Cardiac muscle cell (in vitro differentiated cells and primary cell): ENCODE measurements at regions not wholly inside any gene's neighbourhood (a gene's known extent, or its start where the extent isn't known, plus 50 kb on each side); places are given as distances from the start of the nearest gene placed in this dataset.

Experiments
- DNase-seq, 2 donors: peaks; one replicate each; pipeline versions ENCODE4 v3.0.0 to v3.0.0-alpha.2; 2010 to 2017; ENCODE audit warnings: low read depth in 1 of 2, low spot score in 1 of 2
- H3K27ac ChIP-seq: fragments of 200-600 bp; sonication (generic); 2 replicates; pipeline ENCODE4 v1.5.1; 2016
- H3K27me3 ChIP-seq: fragments of 200-600 bp; sonication (generic); 2 replicates; pipeline ENCODE4 v1.6.0; 2016; ENCODE audit warnings: control low read depth
- H3K36me3 ChIP-seq: fragments of 200-600 bp; sonication (generic); 2 replicates; pipeline ENCODE4 v1.5.1; 2016; ENCODE audit warnings: control low read depth
- H3K4me1 ChIP-seq: fragments of 200-600 bp; sonication (generic); 2 replicates; pipeline ENCODE4 v1.8.1; 2017; ENCODE audit warnings: low read depth, mild to moderate bottlenecking, mixed run types
- H3K4me3 ChIP-seq: fragments of 200-600 bp; sonication (generic); 2 replicates; pipeline ENCODE4 v1.5.1; 2016; ENCODE audit warnings: mild to moderate bottlenecking
- H3K9me3 ChIP-seq: fragments of 200-600 bp; sonication (generic); 2 replicates; pipeline ENCODE4 v1.5.1; 2017; ENCODE audit warnings: low read depth, mild to moderate bottlenecking, control low read depth
- TF ChIP-seq, protein P1 (sequence below): IDR thresholded peaks from 2 replicates; pipeline ENCODE4 v1.5.1; 2012; ENCODE audit warnings: low read depth, mild to moderate bottlenecking, low read length

GRCh38 chr3:176767385-176767784 is 429.9 kb downstream of the TBL1XR1 start:
- Histone ChIP-seq H3K27ac (no peak overlapping the region), H3K9me3 (no peaks in the 10 kb centered on the region), H3K36me3 (no peaks in the 10 kb centered on the region), H3K4me3 (no peak overlapping the region), H3K4me1 (no peaks in the 10 kb centered on the region), H3K27me3 (no peaks in the 10 kb centered on the region)
- TF ChIP-seq, protein P1, sequence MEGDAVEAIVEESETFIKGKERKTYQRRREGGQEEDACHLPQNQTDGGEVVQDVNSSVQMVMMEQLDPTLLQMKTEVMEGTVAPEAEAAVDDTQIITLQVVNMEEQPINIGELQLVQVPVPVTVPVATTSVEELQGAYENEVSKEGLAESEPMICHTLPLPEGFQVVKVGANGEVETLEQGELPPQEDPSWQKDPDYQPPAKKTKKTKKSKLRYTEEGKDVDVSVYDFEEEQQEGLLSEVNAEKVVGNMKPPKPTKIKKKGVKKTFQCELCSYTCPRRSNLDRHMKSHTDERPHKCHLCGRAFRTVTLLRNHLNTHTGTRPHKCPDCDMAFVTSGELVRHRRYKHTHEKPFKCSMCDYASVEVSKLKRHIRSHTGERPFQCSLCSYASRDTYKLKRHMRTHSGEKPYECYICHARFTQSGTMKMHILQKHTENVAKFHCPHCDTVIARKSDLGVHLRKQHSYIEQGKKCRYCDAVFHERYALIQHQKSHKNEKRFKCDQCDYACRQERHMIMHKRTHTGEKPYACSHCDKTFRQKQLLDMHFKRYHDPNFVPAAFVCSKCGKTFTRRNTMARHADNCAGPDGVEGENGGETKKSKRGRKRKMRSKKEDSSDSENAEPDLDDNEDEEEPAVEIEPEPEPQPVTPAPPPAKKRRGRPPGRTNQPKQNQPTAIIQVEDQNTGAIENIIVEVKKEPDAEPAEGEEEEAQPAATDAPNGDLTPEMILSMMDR = no peak
- peak in 1 of 2 donors; percentile 76 for DNase-seq

DNA sequence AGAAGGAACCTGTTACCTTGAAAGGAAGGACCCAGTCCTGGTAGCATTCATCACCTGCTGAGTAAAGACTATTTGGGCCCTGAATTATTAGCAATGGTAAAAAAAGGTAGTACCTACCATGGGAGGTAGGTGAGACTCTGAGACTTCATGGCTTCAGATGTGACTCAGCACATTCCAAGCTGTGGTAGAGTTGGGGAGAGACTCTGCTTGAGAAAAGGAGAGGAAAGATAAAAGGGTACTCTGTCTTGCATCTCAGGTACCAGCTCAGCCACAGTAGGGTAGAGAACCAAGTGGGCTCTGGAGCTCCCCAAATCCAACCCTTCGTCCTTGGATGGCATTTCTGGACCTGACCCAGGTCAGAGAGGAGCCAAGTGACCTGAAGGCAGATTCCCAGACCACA is 430.4 kb downstream of the TBL1XR1 start:
- no peaks in the 10 kb centered on the region for H3K27me3 ChIP-seq

GRCh38 chr3:176765382-176765900 is 431.8 kb downstream of the TBL1XR1 start:
- Histone ChIP-seq H3K4me1 (no peaks in the 10 kb centered on the region), H3K36me3 (no peaks in the 10 kb centered on the region), H3K4me3 (no peak overlapping the region), H3K27me3 (no peaks in the 10 kb centered on the region), H3K27ac (no peak overlapping the region), H3K9me3 (no peaks in the 10 kb centered on the region)
- DNase-seq = no peak
- TF ChIP-seq, protein P1 = no peak

More for the DNA sequence above, 430.4 kb downstream of the TBL1XR1 start:
- TF ChIP-seq, protein P1 = no peak
- Histone ChIP-seq H3K36me3 (no peaks in the 10 kb centered on the region), H3K27ac (no peak overlapping the region), H3K4me1 (no peaks in the 10 kb centered on the region), H3K9me3 (no peaks in the 10 kb centered on the region), H3K4me3 (no peak overlapping the region)
- no peak for DNase-seq

GRCh38 chr3:176759815-176760506 is 437.3 kb downstream of the TBL1XR1 start:
- no peak overlapping the region for H3K27ac ChIP-seq
- H3K4me3 ChIP-seq = no peak overlapping the region
- H3K36me3 ChIP-seq = no peaks in the 10 kb centered on the region
- TF ChIP-seq, protein P1 = no peak
- no peak for DNase-seq
- no peaks in the 10 kb centered on the region for H3K27me3 ChIP-seq
- no peaks in the 10 kb centered on the region for H3K9me3 ChIP-seq
- no peaks in the 10 kb centered on the region for H3K4me1 ChIP-seq

DNA sequence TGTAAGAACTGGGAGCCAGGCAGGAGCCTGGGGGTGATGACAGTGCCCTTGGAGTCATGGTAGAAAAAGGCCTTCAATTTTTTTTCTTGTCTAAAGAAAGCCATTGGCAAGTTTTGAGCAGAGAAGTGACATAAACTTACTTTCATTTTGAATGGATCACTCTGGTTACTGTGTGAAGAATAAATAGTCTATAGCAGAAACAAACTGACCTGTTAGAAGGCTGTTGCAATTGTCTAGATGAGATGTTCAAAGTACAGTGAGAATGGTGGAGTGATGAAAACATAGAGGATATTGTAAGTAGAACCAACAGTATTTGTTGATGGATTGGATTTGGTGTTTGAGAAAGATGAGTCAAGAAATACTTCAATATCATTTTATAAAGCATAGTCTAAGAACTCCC is 439.9 kb downstream of the TBL1XR1 start:
- no peak overlapping the region for H3K4me3 ChIP-seq
- TF ChIP-seq, protein P1 = no peak
- no peak overlapping the region for H3K27ac ChIP-seq
- no peaks in the 10 kb centered on the region for H3K27me3 ChIP-seq
- no peaks in the 10 kb centered on the region for H3K9me3 ChIP-seq
- no peaks in the 10 kb centered on the region for H3K36me3 ChIP-seq
- no peak for DNase-seq
- H3K4me1 ChIP-seq = no peaks in the 10 kb centered on the region
